ENCODE measurements at regions not wholly inside any gene's neighbourhood (a gene's known extent, or its start where the extent isn't known, plus 50 kb on each side); places are given as distances from the start of the nearest gene placed in this dataset.

- TF ChIP-seq CTCF (IDR thresholded peaks at IDR 0.05; ENCODE audit: insufficient read depth, low read length) (no peak), POLR2AphosphoS5 (IDR thresholded peaks at IDR 0.05; ENCODE audit: low read depth) (no peak)
Measured at GRCh38 chr15:62413153-62413552, 248.1 kb upstream of the C2CD4B start.
